Mammary epithelial cell (primary cell): ENCODE measurements at regions not wholly inside any gene's neighbourhood (a gene's known extent, or its start where the extent isn't known, plus 50 kb on each side); places are given as distances from the start of the nearest gene placed in this dataset.

ENCODE experiments used
- EZH2 ChIP-seq: IDR thresholded peaks from 2 replicates; pipeline ENCODE4 v1.6.1; 2012; ENCODE audit warnings: low read length, inconsistent platforms, borderline replicate concordance
- TF ChIP-seq, protein P1 (sequence below), 2 donors: IDR thresholded peaks in 1 of 2; conservative IDR thresholded peaks in 1 of 2; 2 replicates each; pipeline ENCODE4 v1.5.1; 2011 to 2012; ENCODE audit warnings: inconsistent platforms in 2 of 2, low read length in 2 of 2, mild to moderate bottlenecking in 2 of 2, control low read depth in 1 of 2, low read depth in 1 of 2; ENCODE audit not compliant: insufficient read depth in 1 of 2; ENCODE audit errors: extremely low read depth in 1 of 2

- TF ChIP-seq, protein P1, sequence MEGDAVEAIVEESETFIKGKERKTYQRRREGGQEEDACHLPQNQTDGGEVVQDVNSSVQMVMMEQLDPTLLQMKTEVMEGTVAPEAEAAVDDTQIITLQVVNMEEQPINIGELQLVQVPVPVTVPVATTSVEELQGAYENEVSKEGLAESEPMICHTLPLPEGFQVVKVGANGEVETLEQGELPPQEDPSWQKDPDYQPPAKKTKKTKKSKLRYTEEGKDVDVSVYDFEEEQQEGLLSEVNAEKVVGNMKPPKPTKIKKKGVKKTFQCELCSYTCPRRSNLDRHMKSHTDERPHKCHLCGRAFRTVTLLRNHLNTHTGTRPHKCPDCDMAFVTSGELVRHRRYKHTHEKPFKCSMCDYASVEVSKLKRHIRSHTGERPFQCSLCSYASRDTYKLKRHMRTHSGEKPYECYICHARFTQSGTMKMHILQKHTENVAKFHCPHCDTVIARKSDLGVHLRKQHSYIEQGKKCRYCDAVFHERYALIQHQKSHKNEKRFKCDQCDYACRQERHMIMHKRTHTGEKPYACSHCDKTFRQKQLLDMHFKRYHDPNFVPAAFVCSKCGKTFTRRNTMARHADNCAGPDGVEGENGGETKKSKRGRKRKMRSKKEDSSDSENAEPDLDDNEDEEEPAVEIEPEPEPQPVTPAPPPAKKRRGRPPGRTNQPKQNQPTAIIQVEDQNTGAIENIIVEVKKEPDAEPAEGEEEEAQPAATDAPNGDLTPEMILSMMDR (conservative IDR thresholded peaks at IDR 0.05 in 1 of 2, IDR thresholded peaks at IDR 0.05 in 1 of 2; ENCODE audit: extremely low read depth in 1 of 2, insufficient read depth in 1 of 2, low read depth in 1 of 2, low read length in 2 of 2) = no peak
- no peak for TF ChIP-seq EZH2
Observed at GRCh38 chr5:26601563-26601962, 436.8 kb downstream of the CDH9 start.
